ENCODE measurements at regions not wholly inside any gene's neighbourhood (a gene's known extent, or its start where the extent isn't known, plus 50 kb on each side); places are given as distances from the start of the nearest gene placed in this dataset.

GRCh38 chr10:60465801-60466200 lies 76.1 kb upstream of the ANK3 start:
- CTCF ChIA-PET: no interaction called here
- DNase-seq (no peak), ATAC-seq (no peak)
- H3K27me3 Mint-ChIP-seq: no peaks in the 10 kb centered on the region
- H3K9me3 Mint-ChIP-seq: no peaks in the 10 kb centered on the region
- POLR2A ChIA-PET: no interaction called here
- no peaks in the 10 kb centered on the region for H3K4me1 Mint-ChIP-seq (ENCODE audit: low read depth)
- no peaks in the 10 kb centered on the region for H3K36me3 Mint-ChIP-seq (ENCODE audit: low read depth)
- no peak overlapping the region for H3K27ac Mint-ChIP-seq
- no peak for TF ChIP-seq CTCF (IDR thresholded peaks at IDR 0.05)
- intact Hi-C loops (cut with micrococcal nuclease): no loop called here
- no peak overlapping the region for H3K4me3 Mint-ChIP-seq

GRCh38 chr10:60464659-60465058 lies 75.0 kb upstream of the ANK3 start:
- CTCF ChIA-PET: no interaction called here
- Mint-ChIP-seq H3K27me3 (no peaks in the 10 kb centered on the region), H3K4me1 (ENCODE audit: low read depth) (no peaks in the 10 kb centered on the region), H3K36me3 (ENCODE audit: low read depth) (no peaks in the 10 kb centered on the region), H3K9me3 (no peaks in the 10 kb centered on the region), H3K4me3 (no peak overlapping the region), H3K27ac (no peak overlapping the region)
- intact Hi-C loops (cut with micrococcal nuclease): no loop called here
- ATAC-seq (no peak), DNase-seq (no peak)
- TF ChIP-seq CTCF (IDR thresholded peaks at IDR 0.05): no peak
- POLR2A ChIA-PET: no interaction called here

GRCh38 chr10:60463746-60464145 lies 74.1 kb upstream of the ANK3 start:
- DNase-seq: no peak
- Mint-ChIP-seq H3K27me3 (no peaks in the 10 kb centered on the region), H3K27ac (no peak overlapping the region), H3K36me3 (ENCODE audit: low read depth) (no peaks in the 10 kb centered on the region), H3K4me1 (ENCODE audit: low read depth) (no peaks in the 10 kb centered on the region), H3K9me3 (no peaks in the 10 kb centered on the region), H3K4me3 (no peak overlapping the region)
- intact Hi-C loops (cut with micrococcal nuclease): no loop called here
- POLR2A ChIA-PET: no interaction called here
- CTCF ChIA-PET: no interaction called here
- no peak for TF ChIP-seq CTCF (IDR thresholded peaks at IDR 0.05)
- ATAC-seq: no peak

- intact Hi-C loops (cut with micrococcal nuclease): no loop called here
- ChIA-PET CTCF (no interaction called here), POLR2A (no interaction called here)
- Mint-ChIP-seq H3K36me3 (ENCODE audit: low read depth) (no peaks in the 10 kb centered on the region), H3K27ac (no peak overlapping the region), H3K9me3 (no peaks in the 10 kb centered on the region), H3K4me3 (no peak overlapping the region), H3K27me3 (no peaks in the 10 kb centered on the region), H3K4me1 (ENCODE audit: low read depth) (no peaks in the 10 kb centered on the region)
- TF ChIP-seq CTCF (IDR thresholded peaks at IDR 0.05): no peak
- DNase-seq: no peak
- no peak for ATAC-seq
These were observed 72.0 kb upstream of the ANK3 start for GRCh38 chr10:60461688-60462087.

GRCh38 chr10:60459701-60460457 lies 70.2 kb upstream of the ANK3 start:
- ChIA-PET POLR2A (no interaction called here), CTCF (no interaction called here)
- DNase-seq: no peak
- intact Hi-C loops (cut with micrococcal nuclease): no loop called here
- Mint-ChIP-seq H3K4me3 (no peak overlapping the region), H3K36me3 (ENCODE audit: low read depth) (no peaks in the 10 kb centered on the region), H3K27me3 (peaks cover 2% of the 10 kb centered on the region), H3K9me3 (no peaks in the 10 kb centered on the region), H3K27ac (no peak overlapping the region), H3K4me1 (ENCODE audit: low read depth) (no peaks in the 10 kb centered on the region)
- no peak for TF ChIP-seq CTCF (IDR thresholded peaks at IDR 0.05)
- ATAC-seq: no peak
